IMR-90 (cell line): ENCODE measurements at regions not wholly inside any gene's neighbourhood (a gene's known extent, or its start where the extent isn't known, plus 50 kb on each side); places are given as distances from the start of the nearest gene placed in this dataset.

Source experiments
- BHLHE40 ChIP-seq: fragments of 150-350 bp; IDR thresholded peaks from 2 replicates; pipeline ENCODE4 v1.6.1; 2016; ENCODE audit warnings: mild to moderate bottlenecking, low read depth, low read length
- CEBPB ChIP-seq: IDR thresholded peaks from 2 replicates; pipeline ENCODE4 v1.6.1; 2012; ENCODE audit warnings: low read depth, low read length, improper control_type of control experiment
- CTCF ChIP-seq: conservative IDR thresholded peaks from 2 replicates; pipeline ENCODE4 v1.5.1; 2012; ENCODE audit warnings: mild to moderate bottlenecking, low read depth, low read length, improper control_type of control experiment
- ELK1 ChIP-seq: fragments of 150-350 bp; IDR thresholded peaks from 2 replicates; pipeline ENCODE4 v1.6.1; 2016; ENCODE audit warnings: low read depth, mild to moderate bottlenecking, low read length, moderate library complexity, borderline replicate concordance
- FOS ChIP-seq: fragments of 150-350 bp; IDR thresholded peaks from 2 replicates; pipeline ENCODE4 v1.6.1; 2016; ENCODE audit warnings: low read depth, low read length
- MAFK ChIP-seq: IDR thresholded peaks from 2 replicates; pipeline ENCODE4 v1.6.1; 2012; ENCODE audit warnings: low read depth, low read length, improper control_type of control experiment
- MAZ ChIP-seq: IDR thresholded peaks from 2 replicates; pipeline ENCODE4 v1.6.1; 2012; ENCODE audit warnings: low read depth, mild to moderate bottlenecking, low read length, improper control_type of control experiment, moderate library complexity, borderline replicate concordance
- MXI1 ChIP-seq: IDR thresholded peaks from 2 replicates; pipeline ENCODE4 v1.6.1; 2012; ENCODE audit warnings: low read depth, mild to moderate bottlenecking, low read length, moderate library complexity, borderline replicate concordance
- NFE2L2 ChIP-seq: fragments of 150-350 bp; IDR thresholded peaks from 2 replicates; pipeline ENCODE4 v1.6.1; 2016; ENCODE audit warnings: low read depth, mild to moderate bottlenecking, low read length
- POLR2A ChIP-seq: IDR thresholded peaks from 2 replicates; pipeline ENCODE4 v1.6.1; 2012; ENCODE audit warnings: mild to moderate bottlenecking, low read depth, low read length
- RAD21 ChIP-seq: IDR thresholded peaks from 2 replicates; pipeline ENCODE4 v1.6.1; 2012; ENCODE audit warnings: low read length, improper control_type of control experiment
- RCOR1 ChIP-seq: IDR thresholded peaks from 2 replicates; pipeline ENCODE4 v1.6.1; 2012; ENCODE audit warnings: mild to moderate bottlenecking, low read length, improper control_type of control experiment; ENCODE audit not compliant: insufficient replicate concordance
- SMC3 ChIP-seq: fragments of 150-350 bp; IDR thresholded peaks from 2 replicates; pipeline ENCODE4 v1.6.1; 2016; ENCODE audit warnings: low read depth, mild to moderate bottlenecking, antibody characterized with exemption, low read length, moderate library complexity
- USF2 ChIP-seq: fragments of 150-350 bp; IDR thresholded peaks from 2 replicates; pipeline ENCODE4 v1.6.1; 2017; ENCODE audit warnings: mild to moderate bottlenecking, antibody characterized with exemption, low read length, low read depth

- TF ChIP-seq CTCF (no peak), MAFK (no peak), USF2 (no peak), RAD21 (no peak), ELK1 (no peak), POLR2A (no peak), CEBPB (no peak), FOS (no peak), MXI1 (no peak), MAZ (no peak), RCOR1 (no peak), NFE2L2 (no peak), SMC3 (no peak), BHLHE40 (no peak)
Observed at GRCh38 chr18:78128004-78128403, 851.6 kb upstream of the SALL3 start.
